HepG2 (cell line): ENCODE measurements at regions not wholly inside any gene's neighbourhood (a gene's known extent, or its start where the extent isn't known, plus 50 kb on each side); places are given as distances from the start of the nearest gene placed in this dataset.

Experiments
- ATAC-seq: fragments of 200-7000 bp; cut with Tn5 transposase; 3 replicates; pipeline ENCODE4 v1.9.1; 2020; ENCODE audit warnings: mild to moderate bottlenecking, moderate library complexity
- BruUV-seq: library from RNA; stranded (reverse); fragments of 400-500 nt; replicated peaks from 2 replicates; lab custom pipeline; 2021; lab: Mats Ljungman, UMichigan
- CTCF ChIA-PET: fragments of 300-600 bp; formaldehyde crosslinking; extraction: SDS; loops from one replicate; lab custom pipeline; 2021; ENCODE audit warnings: low total read pairs, inconsistent platforms, low intra/inter-chr PET ratio; lab: Yijun Ruan, JAX
- POLR2A ChIA-PET: fragments of 350-600 bp; sonication (Branson Sonifier 250); formaldehyde crosslinking; loops from one replicate; lab custom pipeline; 2020; ENCODE audit warnings: antibody characterized with exemption, inconsistent platforms; lab: Yijun Ruan, JAX
- DNase-seq: peaks from one replicate; pipeline ENCODE4 v3.0.0-alpha.2; 2015; ENCODE audit warnings: low spot score
- FAIRE-seq: peaks from 3 replicates; lab custom pipeline; 2011; peaks lifted over from hg19 to GRCh38; lab: Jason Lieb, UNC
- H2AFZ ChIP-seq: one replicate; pipeline ENCODE4 v1.6.1; 2011; ENCODE audit warnings: low read length, inconsistent platforms
- H3K27ac ChIP-seq: fragments of 300-600 bp; 3 replicates; pipeline ENCODE4 v1.8.0; 2011; ENCODE audit warnings: mixed run types, mild to moderate bottlenecking, mixed read lengths, low read length, inconsistent platforms; ENCODE audit not compliant: insufficient read depth; ENCODE audit errors: extremely low read length
- H3K27me3 ChIP-seq, 2 experiments: fragments of 200-600 bp in 1 of 2; 2 replicates in 1 of 2; 3 replicates in 1 of 2; pipeline versions ENCODE4 v1.6.0 to v1.8.0; 2011; ENCODE audit warnings: low read length in 2 of 2, mild to moderate bottlenecking in 2 of 2, moderate library complexity in 2 of 2, inconsistent platforms in 1 of 2; ENCODE audit not compliant: insufficient read depth in 2 of 2, control insufficient read depth in 1 of 2
- H3K36me3 ChIP-seq, 2 experiments: fragments of 200-600 bp in 1 of 2; replicated peaks in 1 of 2; 2 replicates in 1 of 2; 3 replicates in 1 of 2; pipeline versions ENCODE4 v1.5.1 to v1.8.0; 2011; ENCODE audit warnings: low read length in 2 of 2, inconsistent platforms in 1 of 2; ENCODE audit not compliant: insufficient read depth in 2 of 2, control insufficient read depth in 1 of 2
- H3K4me1 ChIP-seq: 2 replicates; pipeline ENCODE4 v1.5.1; 2012; ENCODE audit warnings: low read length, inconsistent platforms; ENCODE audit not compliant: insufficient read depth
- H3K4me2 ChIP-seq: 2 replicates; pipeline ENCODE4 v1.6.0; 2011; ENCODE audit warnings: low read depth, low read length, inconsistent platforms
- H3K4me3 ChIP-seq, 3 experiments: fragments of 200-600 bp in 1 of 3; sonication (generic), shearing (Covaris generic) in 1 of 3; replicated peaks in 1 of 3; 2 replicates each; pipeline ENCODE4 v1.5.1; 2011 to 2016; ENCODE audit warnings: low read length in 3 of 3, inconsistent platforms in 2 of 3, low read depth in 2 of 3, mild to moderate bottlenecking in 2 of 3, control low read depth in 1 of 3, mixed read lengths in 1 of 3; ENCODE audit not compliant: insufficient read depth in 1 of 3
- H3K79me2 ChIP-seq: one replicate; pipeline ENCODE4 v1.6.1; 2011; ENCODE audit warnings: low read length, inconsistent platforms; ENCODE audit not compliant: insufficient read depth
- H3K9ac ChIP-seq: 2 replicates; pipeline ENCODE4 v1.6.0; 2011; ENCODE audit warnings: mild to moderate bottlenecking, low read depth, low read length, inconsistent platforms; ENCODE audit not compliant: insufficient read depth
- H3K9me3 ChIP-seq: 2 replicates; pipeline ENCODE4 v1.5.1; 2012; ENCODE audit warnings: mild to moderate bottlenecking, low read length
- H4K20me1 ChIP-seq: 2 replicates; pipeline ENCODE4 v1.6.0; 2011; ENCODE audit warnings: inconsistent platforms, mild to moderate bottlenecking, low read length, moderate library complexity; ENCODE audit not compliant: insufficient read depth
- ATF2 ChIP-seq: sonication (generic); formaldehyde crosslinking; IDR thresholded peaks from 2 replicates; pipeline ENCODE4 v1.4.0; 2020; ENCODE audit warnings: missing genetic modification reagents
- BRD4 ChIP-seq: sonication (generic); formaldehyde crosslinking; IDR thresholded peaks from 2 replicates; pipeline ENCODE4 v1.4.0; 2020; ENCODE audit warnings: missing genetic modification reagents
- CBX2 ChIP-seq, 2 experiments: fragments of 200-600 bp in 1 of 2; sonication (generic); formaldehyde crosslinking in 1 of 2; IDR thresholded peaks; 2 replicates each; pipeline versions ENCODE4 v1.7.0 to v1.8.1; 2018 to 2022; ENCODE audit warnings: low read depth in 2 of 2, low read length in 1 of 2, mild to moderate bottlenecking in 1 of 2, missing genetic modification reagents in 1 of 2
- HCFC1 ChIP-seq: fragments of 150-350 bp; IDR thresholded peaks from 2 replicates; pipeline ENCODE4 v1.6.1; 2014; ENCODE audit warnings: low read depth, low read length
- HMGA1 ChIP-seq: sonication (generic); formaldehyde crosslinking; conservative IDR thresholded peaks from 2 replicates; pipeline ENCODE4 v1.4.0; 2020; ENCODE audit warnings: missing genetic modification reagents
- KDM1A ChIP-seq: IDR thresholded peaks from 2 replicates; pipeline ENCODE4 v1.6.1; 2016; ENCODE audit warnings: missing compliant biosample characterization
- MED13 ChIP-seq: sonication (generic); formaldehyde crosslinking; IDR thresholded peaks from 2 replicates; pipeline ENCODE4 v1.5.0; 2020; ENCODE audit warnings: missing genetic modification reagents
- MYNN ChIP-seq: sonication (generic); formaldehyde crosslinking; IDR thresholded peaks from 2 replicates; pipeline ENCODE4 v1.4.0; 2020; ENCODE audit warnings: mild to moderate bottlenecking, low read depth, missing genetic modification reagents
- POLR2A ChIP-seq, 2 experiments: IDR thresholded peaks; 2 replicates each; pipeline ENCODE4 v1.6.1; 2011; ENCODE audit warnings: low read depth in 2 of 2, low read length in 2 of 2, mild to moderate bottlenecking in 1 of 2, moderate library complexity in 1 of 2; ENCODE audit not compliant: insufficient read depth in 1 of 2
- RBFOX2 ChIP-seq: fragments of 200-400 bp; formaldehyde crosslinking; IDR thresholded peaks from 2 replicates; pipeline ENCODE4 v1.6.1; 2017; ENCODE audit warnings: low read depth, mild to moderate bottlenecking, low read length
- SMYD3 ChIP-seq: sonication (generic); formaldehyde crosslinking; IDR thresholded peaks from 2 replicates; pipeline ENCODE4 v1.8.1; 2023; ENCODE audit warnings: mild to moderate bottlenecking, missing genetic modification reagents
- TBL1XR1 ChIP-seq: fragments of 150-350 bp; IDR thresholded peaks from 2 replicates; pipeline ENCODE4 v1.6.1; 2014; ENCODE audit warnings: borderline replicate concordance, low read length; ENCODE audit not compliant: partially characterized antibody
- ZNF256 ChIP-seq: sonication (generic); formaldehyde crosslinking; conservative IDR thresholded peaks from 2 replicates; pipeline ENCODE4 v1.4.0; 2020; ENCODE audit warnings: missing genetic modification reagents
- ZNF333 ChIP-seq: sonication (generic); formaldehyde crosslinking; IDR thresholded peaks from 2 replicates; pipeline ENCODE4 v1.4.0; 2020; ENCODE audit warnings: mild to moderate bottlenecking, missing genetic modification reagents, borderline replicate concordance
- ZNF616 ChIP-seq: sonication (generic); formaldehyde crosslinking; IDR thresholded peaks from 2 replicates; pipeline ENCODE4 v1.5.0; 2020; ENCODE audit warnings: low read depth, mild to moderate bottlenecking, missing genetic modification reagents
- ZNF672 ChIP-seq: sonication (generic); formaldehyde crosslinking; IDR thresholded peaks from 2 replicates; pipeline ENCODE4 v1.8.1; 2022; ENCODE audit warnings: missing genetic modification reagents
- ZNF768 ChIP-seq: sonication (generic); formaldehyde crosslinking; IDR thresholded peaks from 2 replicates; pipeline ENCODE4 v1.4.0; 2020; ENCODE audit warnings: missing genetic modification reagents
- WGBS: methylation state at CpG from one replicate; pipeline ENCODE4 v1.1.6; 2017; ENCODE audit warnings: low lambda C conversion rate; 5-methylcytosine and 5-hydroxymethylcytosine counted together
- in situ Hi-C: cut with HindIII; loops from 2 replicates; pipeline ENCODE4 v1.10.0; 2017; ENCODE audit warnings: low pct_unique_long_range_greater_than_20kb; ENCODE audit not compliant: extremely low pct_ligation_motif_present
- intact Hi-C: fragments of 100-400 bp; cut with micrococcal nuclease; formaldehyde crosslinking; loops from one replicate; pipeline ENCODE4 v1.10.0; 2022; ENCODE audit not compliant: unreplicated experiment
- TF ChIP-seq, protein P1 (sequence below): sonication (generic); formaldehyde crosslinking; IDR thresholded peaks from 2 replicates; pipeline ENCODE4 v1.4.0; 2020; ENCODE audit warnings: mild to moderate bottlenecking, missing genetic modification reagents

GRCh38 chr16:16850274-16850673, 471.3 kb downstream of the NPIPA7 start:
- CTCF ChIA-PET: no interaction called here
- no peaks in the 10 kb centered on the region for H3K4me1 ChIP-seq
- FAIRE-seq: no peak
- no peaks in the 10 kb centered on the region for H3K9me3 ChIP-seq
- H2AFZ ChIP-seq: no peak overlapping the region
- H4K20me1 ChIP-seq: no peaks in the 10 kb centered on the region
- in situ Hi-C loops (loop anchor here (25.0 kb wide), 1 partner anchor 612 kb away; the partner anchor contains the start of gene XYLT1), intact Hi-C loops (no loop called here)
- no TSS peak for BruUV-seq
- POLR2A ChIA-PET: no interaction called here
- no peak overlapping the region for H3K9ac ChIP-seq
- DNase-seq: no peak
- no peaks in the 10 kb centered on the region for H3K27me3 ChIP-seq
- H3K4me2 ChIP-seq: no peak overlapping the region
- 18% methylated on average over 5 of the region's 5 CpGs for WGBS
- ATAC-seq: no peak
- TF ChIP-seq BRD4 (no peak), ZNF768 (no peak), SMYD3 (no peak), ATF2 (CRISPR knock-in tag) (no peak), TBL1XR1 (no peak), ZNF256 (no peak), ZNF333 (CRISPR knock-in tag) (no peak), KDM1A (CRISPR knock-in tag) (no peak), CBX2 (IDR thresholded peaks at IDR 0.05; ENCODE audit: low read depth, low read length) (no peak), CBX2 (CRISPR knock-in tag; IDR thresholded peaks at IDR 0.05; ENCODE audit: low read depth) (no peak), ZNF672 (CRISPR knock-in tag) (no peak), ZNF616 (CRISPR knock-in tag) (no peak), HCFC1 (no peak), POLR2A (IDR thresholded peaks at IDR 0.05; ENCODE audit: insufficient read depth in 1 of 2, low read depth in 2 of 2, low read length in 2 of 2) (no peak), MYNN (CRISPR knock-in tag) (no peak), RBFOX2 (no peak), HMGA1 (no peak), MED13 (no peak)
- TF ChIP-seq, protein P1, sequence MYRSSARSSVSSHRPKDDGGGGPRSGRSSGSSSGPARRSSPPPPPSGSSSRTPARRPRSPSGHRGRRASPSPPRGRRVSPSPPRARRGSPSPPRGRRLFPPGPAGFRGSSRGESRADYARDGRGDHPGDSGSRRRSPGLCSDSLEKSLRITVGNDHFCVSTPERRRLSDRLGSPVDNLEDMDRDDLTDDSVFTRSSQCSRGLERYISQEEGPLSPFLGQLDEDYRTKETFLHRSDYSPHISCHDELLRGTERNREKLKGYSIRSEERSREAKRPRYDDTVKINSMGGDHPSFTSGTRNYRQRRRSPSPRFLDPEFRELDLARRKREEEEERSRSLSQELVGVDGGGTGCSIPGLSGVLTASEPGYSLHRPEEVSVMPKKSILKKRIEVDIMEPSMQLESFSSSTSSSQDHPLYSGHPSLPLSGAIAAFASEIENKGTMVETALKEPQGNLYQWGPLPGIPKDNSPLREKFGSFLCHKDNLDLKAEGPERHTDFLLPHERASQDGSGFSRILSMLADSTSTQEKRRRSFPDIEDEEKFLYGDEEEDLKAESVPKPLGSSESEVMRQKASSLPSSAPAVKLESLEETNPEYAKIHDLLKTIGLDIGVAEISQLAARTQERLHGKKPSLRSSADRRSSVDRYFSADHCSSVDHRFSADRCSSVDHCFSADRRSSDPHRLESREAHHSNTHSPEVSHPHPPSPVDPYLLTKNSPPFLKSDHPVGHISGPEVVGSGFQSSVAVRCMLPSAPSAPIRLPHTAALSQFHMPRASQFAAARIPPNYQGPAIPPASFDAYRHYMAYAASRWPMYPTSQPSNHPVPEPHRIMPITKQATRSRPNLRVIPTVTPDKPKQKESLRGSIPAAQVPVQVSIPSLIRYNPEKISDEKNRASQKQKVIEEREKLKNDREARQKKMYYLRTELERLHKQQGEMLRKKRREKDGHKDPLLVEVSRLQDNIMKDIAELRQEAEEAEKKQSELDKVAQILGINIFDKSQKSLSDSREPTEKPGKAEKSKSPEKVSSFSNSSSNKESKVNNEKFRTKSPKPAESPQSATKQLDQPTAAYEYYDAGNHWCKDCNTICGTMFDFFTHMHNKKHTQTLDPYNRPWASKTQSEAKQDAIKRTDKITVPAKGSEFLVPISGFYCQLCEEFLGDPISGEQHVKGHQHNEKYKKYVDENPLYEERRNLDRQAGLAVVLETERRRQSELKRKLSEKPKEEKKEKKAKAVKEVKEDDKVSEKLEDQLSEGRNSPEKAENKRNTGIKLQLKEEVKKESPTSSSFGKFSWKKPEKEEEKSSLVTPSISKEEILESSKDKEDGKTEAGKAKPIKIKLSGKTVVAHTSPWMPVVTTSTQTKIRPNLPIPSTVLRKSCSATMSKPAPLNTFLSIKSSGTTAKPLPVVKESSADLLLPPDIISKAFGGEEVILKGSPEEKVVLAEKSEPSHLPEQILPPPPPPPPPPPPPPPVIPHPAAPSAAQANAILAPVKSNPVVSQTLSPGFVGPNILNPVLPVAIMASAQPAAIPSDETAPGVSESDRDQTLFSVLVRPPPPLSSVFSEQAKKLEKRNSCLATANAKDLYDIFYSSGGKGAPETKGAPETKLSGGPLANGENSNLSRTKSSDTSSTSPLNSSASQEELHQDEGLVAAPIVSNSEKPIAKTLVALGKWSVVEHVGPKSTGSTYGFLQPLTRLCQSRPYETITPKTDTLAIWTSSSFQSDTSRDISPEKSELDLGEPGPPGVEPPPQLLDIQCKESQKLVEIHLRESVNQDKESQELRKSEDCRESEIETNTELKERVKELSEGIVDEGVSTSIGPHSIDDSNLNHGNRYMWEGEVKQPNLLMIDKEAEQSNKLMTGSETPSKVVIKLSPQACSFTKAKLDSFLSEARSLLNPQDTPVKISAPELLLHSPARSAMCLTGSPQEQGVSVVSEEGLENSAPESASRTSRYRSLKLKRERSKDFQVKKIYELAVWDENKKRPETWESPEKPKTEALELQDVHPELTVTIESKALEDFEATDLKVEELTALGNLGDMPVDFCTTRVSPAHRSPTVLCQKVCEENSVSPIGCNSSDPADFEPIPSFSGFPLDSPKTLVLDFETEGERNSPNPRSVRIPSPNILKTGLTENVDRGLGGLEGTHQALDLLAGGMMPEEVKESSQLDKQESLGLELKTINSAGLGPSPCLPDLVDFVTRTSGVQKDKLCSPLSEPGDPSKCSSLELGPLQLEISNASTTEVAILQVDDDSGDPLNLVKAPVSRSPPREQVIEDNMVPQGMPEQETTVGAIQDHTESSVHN (CRISPR knock-in tag): no peak
- H3K36me3 ChIP-seq: no peaks in the 10 kb centered on the region
- H3K4me3 ChIP-seq: no peak overlapping the region
- H3K79me2 ChIP-seq: no peaks in the 10 kb centered on the region
- H3K27ac ChIP-seq: no peak overlapping the region
